GM12878 (cell line): ENCODE measurements at regions not wholly inside any gene's neighbourhood (a gene's known extent, or its start where the extent isn't known, plus 50 kb on each side); places are given as distances from the start of the nearest gene placed in this dataset.

Experiments
- ATAC-seq: fragments of 200-7000 bp; cut with Tn5 transposase; 3 replicates; pipeline ENCODE4 v1.9.1; 2020; ENCODE audit warnings: mild to moderate bottlenecking, moderate library complexity
- BruUV-seq: library from RNA; stranded (reverse); fragments of 400-500 nt; replicated peaks from 2 replicates; lab custom pipeline; 2021; lab: Mats Ljungman, UMichigan
- CTCF ChIA-PET: fragments of 300-600 bp; sonication (Branson Sonifier 250); formaldehyde crosslinking; extraction: SDS; loops from one replicate; lab custom pipeline; 2021; ENCODE audit warnings: inconsistent platforms; lab: Yijun Ruan, JAX
- POLR2A ChIA-PET: fragments of 350-600 bp; formaldehyde crosslinking; extraction: SDS; loops from one replicate; lab custom pipeline; 2021; ENCODE audit warnings: inconsistent platforms; lab: Charles Lee
- RAD21 ChIA-PET: fragments of 300-600 bp; sonication (Branson Sonifier 250); formaldehyde crosslinking; loops from one replicate; lab custom pipeline; 2023; ENCODE audit warnings: antibody characterized with exemption; ENCODE audit not compliant: unreplicated experiment; lab: Charles Lee
- SMC1A ChIA-PET: fragments of 300-600 bp; sonication (Branson Sonifier 250); formaldehyde crosslinking; loops from one replicate; lab custom pipeline; 2023; ENCODE audit not compliant: unreplicated experiment, uncharacterized antibody; lab: Charles Lee
- DNase-seq: peaks from one replicate; pipeline ENCODE4 v3.0.0-alpha.2; 2011; ENCODE audit warnings: low read depth, low spot score
- FAIRE-seq: peaks from 3 replicates; lab custom pipeline; 2011; peaks lifted over from hg19 to GRCh38; lab: Jason Lieb, UNC
- H2AFZ ChIP-seq: 2 replicates; pipeline ENCODE4 v1.6.0; 2011; ENCODE audit warnings: low read depth, low read length, control low read depth; ENCODE audit not compliant: control insufficient read depth
- H3K27ac ChIP-seq: 2 replicates; pipeline ENCODE4 v1.5.1; 2011; ENCODE audit warnings: control low read depth; ENCODE audit not compliant: control insufficient read depth, insufficient read depth
- H3K27me3 ChIP-seq, 2 experiments: replicated peaks in 1 of 2; 2 replicates each; pipeline versions ENCODE4 v1.6.0 to v1.6.1; 2011; ENCODE audit warnings: low read length in 1 of 2; ENCODE audit not compliant: control insufficient read depth in 2 of 2, insufficient read depth in 2 of 2
- H3K36me3 ChIP-seq, 2 experiments: 2 replicates each; pipeline ENCODE4 v1.5.1; 2011; ENCODE audit warnings: low read length in 1 of 2; ENCODE audit not compliant: control insufficient read depth in 2 of 2, insufficient read depth in 2 of 2
- H3K4me1 ChIP-seq: 2 replicates; pipeline ENCODE4 v1.6.1; 2011; ENCODE audit warnings: mild to moderate bottlenecking, low read length, moderate library complexity, mixed read lengths; ENCODE audit not compliant: control insufficient read depth, insufficient read depth
- H3K4me2 ChIP-seq: 2 replicates; pipeline ENCODE4 v1.6.0; 2011; ENCODE audit warnings: control low read depth; ENCODE audit not compliant: control insufficient read depth, insufficient read depth
- H3K4me3 ChIP-seq: fragments of 200-600 bp; sonication (generic); 2 replicates; pipeline ENCODE4 v1.5.1; 2016
- H3K79me2 ChIP-seq: 2 replicates; pipeline ENCODE4 v1.6.0; 2011; ENCODE audit warnings: low read length; ENCODE audit not compliant: control insufficient read depth, insufficient read depth
- H3K9ac ChIP-seq: 2 replicates; pipeline ENCODE4 v1.8.0; 2011; ENCODE audit warnings: low read length, control low read depth, mixed read lengths; ENCODE audit not compliant: control insufficient read depth, insufficient read depth
- H3K9me3 ChIP-seq: replicated peaks from 3 replicates; pipeline ENCODE4 v1.5.1; 2011; ENCODE audit warnings: mild to moderate bottlenecking, low read length; ENCODE audit not compliant: control insufficient read depth, insufficient read depth
- H4K20me1 ChIP-seq: 2 replicates; pipeline ENCODE4 v1.6.0; 2011; ENCODE audit not compliant: control insufficient read depth, insufficient read depth
- ATF7 ChIP-seq: fragments of 450-650 bp; IDR thresholded peaks from 2 replicates; pipeline ENCODE4 v1.6.1; 2016; ENCODE audit warnings: low read depth, mild to moderate bottlenecking
- ETV6 ChIP-seq, 2 experiments: fragments of 450-650 bp in 1 of 2; IDR thresholded peaks in 1 of 2; conservative IDR thresholded peaks in 1 of 2; 2 replicates each; pipeline ENCODE4 v1.6.1; 2014; ENCODE audit warnings: antibody characterized with exemption in 1 of 2, borderline replicate concordance in 1 of 2, low read depth in 1 of 2, mild to moderate bottlenecking in 1 of 2, moderate library complexity in 1 of 2
- LARP7 ChIP-seq: fragments of 450-650 bp; IDR thresholded peaks from 2 replicates; pipeline ENCODE4 v1.6.1; 2017; ENCODE audit warnings: mild to moderate bottlenecking
- NFYA ChIP-seq: IDR thresholded peaks from 2 replicates; pipeline ENCODE4 v1.6.1; 2011; ENCODE audit warnings: low read depth, mild to moderate bottlenecking, low read length, improper control_type of control experiment, borderline replicate concordance
- NR2C1 ChIP-seq: fragments of 450-650 bp; IDR thresholded peaks from 2 replicates; pipeline ENCODE4 v1.6.1; 2017; ENCODE audit warnings: antibody characterized with exemption, mild to moderate bottlenecking, moderate library complexity
- NR2F1 ChIP-seq: fragments of 450-650 bp; conservative IDR thresholded peaks from 2 replicates; pipeline ENCODE4 v1.6.1; 2017; ENCODE audit warnings: mild to moderate bottlenecking
- RELA ChIP-seq: fragments of 450-650 bp; IDR thresholded peaks from 2 replicates; pipeline ENCODE4 v1.8.0; 2014; ENCODE audit warnings: borderline replicate concordance; ENCODE audit not compliant: partially characterized antibody
- REST ChIP-seq: IDR thresholded peaks from 2 replicates; pipeline ENCODE4 v1.6.1; 2012; ENCODE audit warnings: mild to moderate bottlenecking, low read depth, low read length
- SMAD1 ChIP-seq: fragments of 450-650 bp; IDR thresholded peaks from 2 replicates; pipeline ENCODE4 v1.6.1; 2018; ENCODE audit warnings: mild to moderate bottlenecking, low read depth; ENCODE audit not compliant: partially characterized antibody
- SRF ChIP-seq, 2 experiments: IDR thresholded peaks; 2 replicates each; pipeline ENCODE4 v1.6.1; 2011; ENCODE audit warnings: low read depth in 2 of 2, low read length in 2 of 2, mild to moderate bottlenecking in 1 of 2, moderate library complexity in 1 of 2
- USF1 ChIP-seq: IDR thresholded peaks from 2 replicates; pipeline ENCODE4 v1.6.1; 2011; ENCODE audit warnings: borderline replicate concordance, low read depth, mild to moderate bottlenecking, moderate library complexity, mixed read lengths, low read length; ENCODE audit not compliant: insufficient read depth; ENCODE audit errors: extremely low read length
- WGBS: methylation state at CpG from one replicate; pipeline ENCODE4 v1.1.6; 2016; ENCODE audit warnings: low lambda C conversion rate; ENCODE audit not compliant: insufficient replicate concordance, insufficient coverage; ENCODE audit errors: missing lambda C conversion rate; 5-methylcytosine and 5-hydroxymethylcytosine counted together
- in situ Hi-C: fragments of 300-500 bp; cut with MboI; formaldehyde crosslinking; loops from 9 replicates; pipeline ENCODE4 v1.14.3; 2018; ENCODE audit warnings: mixed read lengths
- intact Hi-C: fragments of 100-400 bp; cut with micrococcal nuclease; formaldehyde crosslinking; loops from one replicate; pipeline ENCODE4 v1.14.2; 2022; ENCODE audit not compliant: unreplicated experiment
- TF ChIP-seq, protein P1 (sequence below): fragments of 450-650 bp; IDR thresholded peaks from 2 replicates; pipeline ENCODE4 v1.6.1; 2017; ENCODE audit warnings: mild to moderate bottlenecking, moderate library complexity
- TF ChIP-seq, protein P2 (sequence below): IDR thresholded peaks from 2 replicates; pipeline ENCODE4 v1.6.1; 2011; ENCODE audit warnings: low read depth, low read length, improper control_type of control experiment, borderline replicate concordance

- TF ChIP-seq, protein P1, sequence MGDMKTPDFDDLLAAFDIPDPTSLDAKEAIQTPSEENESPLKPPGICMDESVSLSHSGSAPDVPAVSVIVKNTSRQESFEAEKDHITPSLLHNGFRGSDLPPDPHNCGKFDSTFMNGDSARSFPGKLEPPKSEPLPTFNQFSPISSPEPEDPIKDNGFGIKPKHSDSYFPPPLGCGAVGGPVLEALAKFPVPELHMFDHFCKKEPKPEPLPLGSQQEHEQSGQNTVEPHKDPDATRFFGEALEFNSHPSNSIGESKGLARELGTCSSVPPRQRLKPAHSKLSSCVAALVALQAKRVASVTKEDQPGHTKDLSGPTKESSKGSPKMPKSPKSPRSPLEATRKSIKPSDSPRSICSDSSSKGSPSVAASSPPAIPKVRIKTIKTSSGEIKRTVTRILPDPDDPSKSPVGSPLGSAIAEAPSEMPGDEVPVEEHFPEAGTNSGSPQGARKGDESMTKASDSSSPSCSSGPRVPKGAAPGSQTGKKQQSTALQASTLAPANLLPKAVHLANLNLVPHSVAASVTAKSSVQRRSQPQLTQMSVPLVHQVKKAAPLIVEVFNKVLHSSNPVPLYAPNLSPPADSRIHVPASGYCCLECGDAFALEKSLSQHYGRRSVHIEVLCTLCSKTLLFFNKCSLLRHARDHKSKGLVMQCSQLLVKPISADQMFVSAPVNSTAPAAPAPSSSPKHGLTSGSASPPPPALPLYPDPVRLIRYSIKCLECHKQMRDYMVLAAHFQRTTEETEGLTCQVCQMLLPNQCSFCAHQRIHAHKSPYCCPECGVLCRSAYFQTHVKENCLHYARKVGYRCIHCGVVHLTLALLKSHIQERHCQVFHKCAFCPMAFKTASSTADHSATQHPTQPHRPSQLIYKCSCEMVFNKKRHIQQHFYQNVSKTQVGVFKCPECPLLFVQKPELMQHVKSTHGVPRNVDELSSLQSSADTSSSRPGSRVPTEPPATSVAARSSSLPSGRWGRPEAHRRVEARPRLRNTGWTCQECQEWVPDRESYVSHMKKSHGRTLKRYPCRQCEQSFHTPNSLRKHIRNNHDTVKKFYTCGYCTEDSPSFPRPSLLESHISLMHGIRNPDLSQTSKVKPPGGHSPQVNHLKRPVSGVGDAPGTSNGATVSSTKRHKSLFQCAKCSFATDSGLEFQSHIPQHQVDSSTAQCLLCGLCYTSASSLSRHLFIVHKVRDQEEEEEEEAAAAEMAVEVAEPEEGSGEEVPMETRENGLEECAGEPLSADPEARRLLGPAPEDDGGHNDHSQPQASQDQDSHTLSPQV: no peak
- TF ChIP-seq NR2F1 (0 out of 2 replicates have a peak, but pooled peaks have one; percentile 21), ATF7 (peak; percentile 64), NR2C1 (no peak)
- TF ChIP-seq, all 136 proteins: peak for 7
These were observed 292.5 kb upstream of the SATB1 start (continued) for GRCh38 chr3:18717598-18717997.

GRCh38 chr3:18716821-18717220 is 291.7 kb upstream of the SATB1 start:
- ATAC-seq: no peak
- CTCF ChIA-PET: interaction anchor here (1.1 to 1.4 kb wide), 3 partner anchors 19 to 39 kb away, joined by 3 to 4 read pairs (median 3); no protein-coding TSS in a partner anchor
- no peak overlapping the region for H3K4me2 ChIP-seq
- TF ChIP-seq LARP7: no peak
- TF ChIP-seq RELA: no peak
- no peak for TF ChIP-seq ETV6 (conservative IDR thresholded peaks at IDR 0.05 in 1 of 2, IDR thresholded peaks at IDR 0.05 in 1 of 2; ENCODE audit: borderline replicate concordance in 1 of 2, low read depth in 1 of 2)
- no peak for TF ChIP-seq REST
- no peak for TF ChIP-seq USF1
- TF ChIP-seq, protein P2, sequence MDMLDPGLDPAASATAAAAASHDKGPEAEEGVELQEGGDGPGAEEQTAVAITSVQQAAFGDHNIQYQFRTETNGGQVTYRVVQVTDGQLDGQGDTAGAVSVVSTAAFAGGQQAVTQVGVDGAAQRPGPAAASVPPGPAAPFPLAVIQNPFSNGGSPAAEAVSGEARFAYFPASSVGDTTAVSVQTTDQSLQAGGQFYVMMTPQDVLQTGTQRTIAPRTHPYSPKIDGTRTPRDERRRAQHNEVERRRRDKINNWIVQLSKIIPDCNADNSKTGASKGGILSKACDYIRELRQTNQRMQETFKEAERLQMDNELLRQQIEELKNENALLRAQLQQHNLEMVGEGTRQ: no peak
- TF ChIP-seq SMAD1: no peak
- no peak for TF ChIP-seq NFYA
- TF ChIP-seq SRF (IDR thresholded peaks at IDR 0.05; ENCODE audit: low read depth in 2 of 2, low read length in 2 of 2): no peak

More at GRCh38 chr3:18716821-18717220, 291.7 kb upstream of the SATB1 start:
- intact Hi-C loops: no loop called here
- no peaks in the 10 kb centered on the region for H3K79me2 ChIP-seq
- 62% methylated on average over 3 of the region's 3 CpGs for WGBS
- H3K27me3 ChIP-seq: no peaks in the 10 kb centered on the region
- ChIA-PET RAD21 (interaction anchor here (1.1 to 2.0 kb wide), 4 partner anchors 41 to 69 kb away, joined by 3 to 6 read pairs (median 3); no protein-coding TSS in a partner anchor), POLR2A (no interaction called here), SMC1A (interaction anchor here (1.3 to 3.0 kb wide), 8 partner anchors 12 to 157 kb away, joined by 5 to 19 read pairs (median 6); no protein-coding TSS in a partner anchor)
- in situ Hi-C loops: no loop called here
- H3K9ac ChIP-seq: no peak overlapping the region
- H3K36me3 ChIP-seq: no peaks in the 10 kb centered on the region
- H4K20me1 ChIP-seq: no peaks in the 10 kb centered on the region
- no peak overlapping the region for H2AFZ ChIP-seq
- H3K4me3 ChIP-seq: no peak overlapping the region
- no peaks in the 10 kb centered on the region for H3K4me1 ChIP-seq
- DNase-seq (no peak), FAIRE-seq (no peak)
- no TSS peak for BruUV-seq
- H3K9me3 ChIP-seq: no peaks in the 10 kb centered on the region; the same call in 2 of the 3 replicates
- H3K27ac ChIP-seq: no peak overlapping the region
